DND-41 (cell line): ENCODE measurements at regions not wholly inside any gene's neighbourhood (a gene's known extent, or its start where the extent isn't known, plus 50 kb on each side); places are given as distances from the start of the nearest gene placed in this dataset.
"Not testable (repeated sequence)": the region's sequence is repeated elsewhere in the genome, so short reads cannot be mapped to it uniquely, and the experiment has no call there.

Experiments used
- CTCF ChIP-seq: IDR thresholded peaks from 2 replicates; pipeline ENCODE4 v1.5.1; 2012; ENCODE audit warnings: borderline replicate concordance, low read length, moderate library complexity, mild to moderate bottlenecking; ENCODE audit not compliant: poor library complexity, severe bottlenecking; ENCODE audit errors: extremely low read depth
- EZH2 ChIP-seq: IDR thresholded peaks from 3 replicates; pipeline ENCODE4 v1.6.1; 2012; ENCODE audit warnings: borderline replicate concordance, low read depth, mild to moderate bottlenecking, moderate library complexity, low read length, inconsistent platforms; ENCODE audit not compliant: severe bottlenecking

GRCh38 chr1:181954178-181954577, 107.3 kb downstream of the ZNF648 start:
- not testable (repeated sequence) for TF ChIP-seq CTCF, EZH2
